ENCODE measurements at regions not wholly inside any gene's neighbourhood (a gene's known extent, or its start where the extent isn't known, plus 50 kb on each side); places are given as distances from the start of the nearest gene placed in this dataset.

DNA sequence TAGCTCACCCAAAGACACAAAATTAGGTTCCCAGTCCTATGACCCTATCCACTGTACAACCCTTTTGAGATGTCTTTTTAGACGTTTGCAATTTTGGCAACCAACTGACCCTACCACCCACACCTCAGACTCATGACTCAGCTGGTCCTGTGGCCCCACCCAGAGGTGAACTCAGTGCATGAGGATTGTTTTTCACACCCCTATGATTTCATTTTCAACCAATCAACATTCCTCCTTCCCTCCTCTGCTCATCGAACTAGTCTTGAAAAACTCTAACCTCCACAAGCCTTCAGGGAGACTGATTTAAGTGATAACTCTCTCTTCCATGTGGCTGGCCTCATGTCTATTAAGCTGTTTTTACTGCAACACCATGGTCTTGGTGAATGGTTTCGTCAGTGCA lies 350.7 kb downstream of the UQCRFS1 start:
- Mint-ChIP-seq H3K4me1 (no peaks in the 10 kb centered on the region), H3K27me3 (no peaks in the 10 kb centered on the region), H3K36me3 (no peaks in the 10 kb centered on the region), H3K4me3 (no peak overlapping the region), H3K9me3 (no peaks in the 10 kb centered on the region), H3K27ac (no peak overlapping the region)
- DNase-seq: no peak
- CTCF ChIA-PET: no interaction called here

DNA sequence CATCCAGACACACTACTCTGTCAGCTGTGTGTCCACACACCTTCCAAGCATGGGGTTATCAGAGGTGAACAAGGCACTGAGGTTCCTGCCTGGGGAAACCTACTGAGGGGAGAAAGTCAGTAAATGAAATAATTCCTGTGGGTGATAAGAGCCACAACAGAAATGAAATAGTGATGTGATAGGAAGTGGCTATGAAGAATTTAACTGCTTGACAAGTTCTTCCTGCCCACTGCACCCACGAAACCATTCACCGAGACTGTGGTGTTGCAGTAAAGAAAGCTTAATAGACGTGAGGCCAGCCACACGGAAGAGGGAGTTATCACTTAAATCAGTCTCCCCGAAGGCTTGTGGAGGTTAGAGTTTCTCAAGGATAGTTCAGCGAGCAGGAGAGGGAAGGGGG lies 353.1 kb downstream of the UQCRFS1 start:
- DNase-seq: no peak
- H3K27me3 Mint-ChIP-seq: no peaks in the 10 kb centered on the region
- CTCF ChIA-PET: no interaction called here

DNA sequence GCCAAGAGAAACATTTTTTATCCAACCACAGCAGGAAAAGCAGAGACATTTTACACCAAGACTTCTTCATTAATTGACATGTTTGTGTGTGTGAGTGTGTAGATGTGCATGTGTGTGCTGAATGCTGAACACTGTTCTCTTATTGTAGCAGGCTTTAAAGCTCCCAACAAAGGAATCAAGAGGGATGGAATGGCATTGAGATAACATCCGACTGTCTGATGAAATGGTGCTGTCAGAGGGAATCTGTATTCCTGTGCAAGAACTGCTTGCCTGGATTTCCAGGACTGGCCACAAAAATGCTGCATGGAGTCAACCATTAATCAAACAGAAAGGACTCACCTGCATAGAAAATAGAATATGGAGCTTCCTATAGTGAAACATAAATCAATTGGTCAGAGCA lies 354.0 kb downstream of the UQCRFS1 start:
- Mint-ChIP-seq H3K9me3 (no peaks in the 10 kb centered on the region), H3K36me3 (no peaks in the 10 kb centered on the region), H3K4me3 (no peak overlapping the region), H3K4me1 (no peaks in the 10 kb centered on the region), H3K27me3 (no peaks in the 10 kb centered on the region), H3K27ac (no peak overlapping the region)
- CTCF ChIA-PET: no interaction called here
- no peak for DNase-seq

More for the DNA sequence above, 353.1 kb downstream of the UQCRFS1 start:
- no peaks in the 10 kb centered on the region for H3K9me3 Mint-ChIP-seq
- no peak overlapping the region for H3K27ac Mint-ChIP-seq
- no peaks in the 10 kb centered on the region for H3K36me3 Mint-ChIP-seq
- no peak overlapping the region for H3K4me3 Mint-ChIP-seq
- no peaks in the 10 kb centered on the region for H3K4me1 Mint-ChIP-seq

DNA sequence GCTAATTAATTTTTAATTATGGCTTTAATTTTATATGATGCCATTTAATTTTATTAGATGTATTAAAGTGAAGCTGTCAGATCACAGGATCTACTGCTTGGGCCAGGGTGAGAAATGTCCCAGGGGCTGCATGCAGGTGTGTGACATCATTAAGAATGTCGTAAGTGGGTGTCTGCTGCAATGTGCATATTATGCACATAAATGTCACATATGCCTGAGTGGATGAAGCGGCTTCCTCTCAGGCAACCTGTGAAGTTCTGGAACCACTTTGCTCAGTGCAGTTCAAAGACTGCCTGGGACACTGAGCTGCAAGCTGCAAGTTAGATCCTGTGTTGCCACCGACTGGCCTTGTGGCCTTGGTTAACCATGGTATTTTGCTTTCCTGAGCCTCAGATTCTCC lies 355.0 kb downstream of the UQCRFS1 start:
- CTCF ChIA-PET: no interaction called here
- Mint-ChIP-seq H3K9me3 (no peaks in the 10 kb centered on the region), H3K36me3 (no peaks in the 10 kb centered on the region), H3K4me3 (no peak overlapping the region), H3K4me1 (no peaks in the 10 kb centered on the region), H3K27me3 (no peaks in the 10 kb centered on the region), H3K27ac (no peak overlapping the region)
- no peak for DNase-seq

DNA sequence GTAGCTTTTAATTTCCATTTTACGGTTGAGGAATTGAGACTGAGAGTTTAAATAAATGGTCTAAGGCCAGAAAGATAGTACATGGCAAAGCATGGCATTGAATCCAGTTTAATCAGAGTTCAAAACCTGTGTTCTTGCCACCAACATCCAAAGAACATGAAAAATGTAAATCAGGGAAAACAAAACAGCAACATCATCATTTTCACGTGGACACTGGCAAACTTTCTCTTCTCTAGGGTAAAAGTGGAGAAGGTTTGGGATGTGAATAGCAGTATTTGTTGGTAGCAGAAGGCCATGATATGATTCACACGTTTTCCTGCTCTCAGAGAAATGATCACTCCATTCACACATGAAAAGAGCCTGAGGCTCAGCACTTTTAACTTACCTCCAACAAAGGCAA lies 357.7 kb downstream of the UQCRFS1 start:
- H3K4me1 Mint-ChIP-seq: no peaks in the 10 kb centered on the region
- no peak overlapping the region for H3K27ac Mint-ChIP-seq
- CTCF ChIA-PET: no interaction called here
- no peaks in the 10 kb centered on the region for H3K27me3 Mint-ChIP-seq
- H3K36me3 Mint-ChIP-seq: no peaks in the 10 kb centered on the region
- H3K9me3 Mint-ChIP-seq: no peaks in the 10 kb centered on the region
- no peak for DNase-seq
- H3K4me3 Mint-ChIP-seq: no peak overlapping the region

DNA sequence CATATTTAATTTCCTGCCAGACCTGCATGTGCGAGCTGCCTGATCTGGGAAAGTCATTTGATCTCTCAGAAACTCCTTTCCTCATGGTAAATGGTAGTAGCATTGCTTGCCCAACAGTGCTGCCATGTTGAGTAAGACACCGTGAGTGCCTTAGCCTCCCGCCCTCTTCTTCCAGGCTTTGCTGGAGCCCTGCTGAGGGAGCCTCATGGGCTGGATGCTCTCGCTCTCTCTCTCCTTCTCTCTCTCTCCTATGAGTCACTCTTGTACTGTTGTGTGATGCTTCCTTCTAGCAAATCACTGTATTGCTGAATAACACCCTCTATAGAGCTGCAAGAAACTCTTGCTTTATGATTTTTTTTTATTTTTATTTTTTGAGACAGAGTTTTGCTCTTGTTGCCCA lies 365.5 kb downstream of the UQCRFS1 start:
- Mint-ChIP-seq H3K9me3 (peaks cover 2% of the 10 kb centered on the region), H3K4me1 (no peaks in the 10 kb centered on the region), H3K4me3 (no peak overlapping the region), H3K36me3 (no peaks in the 10 kb centered on the region), H3K27ac (no peak overlapping the region), H3K27me3 (no peaks in the 10 kb centered on the region)
- CTCF ChIA-PET: no interaction called here
- no peak for DNase-seq

DNA sequence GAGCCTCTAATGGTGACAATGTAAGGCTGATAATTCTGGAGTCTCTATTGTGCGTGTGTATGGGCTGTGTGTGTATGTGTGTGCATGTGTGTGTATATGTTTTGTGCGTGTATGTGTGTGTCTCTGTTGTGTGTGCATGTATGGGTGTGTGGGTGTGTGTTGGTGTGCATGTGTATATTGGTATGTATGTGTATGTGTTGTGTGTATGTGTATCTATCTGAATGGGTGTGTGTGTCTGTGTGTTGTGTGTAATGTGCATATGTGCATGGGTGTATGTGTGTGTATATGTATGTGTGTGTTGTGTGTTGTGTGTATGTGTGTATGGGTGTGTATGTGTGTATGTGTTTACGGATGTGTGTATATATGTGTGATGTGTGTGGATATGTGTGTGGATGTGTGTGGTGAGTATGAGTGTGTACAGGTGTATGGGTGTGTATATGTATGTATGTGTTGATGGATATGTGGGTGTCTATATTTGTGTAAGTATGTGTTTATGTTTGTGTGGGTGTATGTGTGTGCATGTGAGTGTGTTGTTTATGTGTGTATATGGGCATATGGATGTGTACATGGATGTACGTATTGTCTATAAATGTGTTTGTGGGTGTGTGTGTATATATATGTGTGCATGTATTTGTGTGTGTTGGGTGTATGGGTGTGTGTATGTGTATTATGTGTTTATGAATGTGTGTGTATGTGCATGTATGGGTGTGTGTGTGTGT lies 366.7 kb downstream of the UQCRFS1 start:
- Mint-ChIP-seq H3K27ac (no peak overlapping the region), H3K4me3 (no peak overlapping the region), H3K4me1 (no peaks in the 10 kb centered on the region)

DNA sequence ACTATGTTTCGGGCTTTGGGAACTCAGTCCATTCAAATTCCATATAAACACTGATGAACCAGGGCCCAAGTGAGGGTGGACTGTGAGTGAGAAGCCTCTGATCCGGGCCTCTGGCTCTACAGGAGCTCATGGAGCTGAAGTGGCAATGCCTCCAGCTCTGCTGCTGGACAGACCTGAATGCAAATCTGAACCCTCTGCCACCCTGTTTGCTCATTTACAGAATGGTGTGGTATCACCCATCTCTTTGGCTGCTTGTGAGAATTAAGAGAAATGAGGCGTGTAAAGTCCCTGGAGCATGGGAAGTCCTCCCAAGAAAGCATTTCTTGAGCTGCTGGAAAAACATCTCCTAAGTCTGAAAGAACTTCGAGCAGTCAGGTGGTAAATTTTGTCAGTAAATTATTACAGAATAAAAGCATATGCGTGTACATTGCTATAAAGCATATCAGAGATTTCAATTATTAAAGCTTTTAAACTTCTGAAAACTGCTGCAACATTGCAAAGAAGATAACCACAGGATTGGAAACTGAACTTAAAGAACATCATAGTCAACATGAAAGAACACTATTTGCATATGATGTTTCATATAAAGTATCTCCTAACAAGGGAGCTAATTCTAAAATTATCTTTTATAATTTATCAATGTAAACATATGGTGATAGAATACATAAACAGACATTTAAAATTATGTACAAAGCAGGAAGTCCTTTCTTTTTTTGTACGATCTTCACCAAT lies 369.0 kb downstream of the UQCRFS1 start:
- no peaks in the 10 kb centered on the region for H3K4me1 Mint-ChIP-seq
- no peak for DNase-seq
- CTCF ChIA-PET: no interaction called here
- H3K4me3 Mint-ChIP-seq: no peak overlapping the region
- H3K27me3 Mint-ChIP-seq: no peaks in the 10 kb centered on the region
- H3K36me3 Mint-ChIP-seq: no peaks in the 10 kb centered on the region
- H3K27ac Mint-ChIP-seq: no peak overlapping the region
- peaks cover 2% of the 10 kb centered on the region for H3K9me3 Mint-ChIP-seq

More for the DNA sequence above, 366.7 kb downstream of the UQCRFS1 start:
- Mint-ChIP-seq H3K36me3 (no peaks in the 10 kb centered on the region), H3K27me3 (no peaks in the 10 kb centered on the region), H3K9me3 (peaks cover 2% of the 10 kb centered on the region)
- no peak for DNase-seq
- CTCF ChIA-PET: no interaction called here

DNA sequence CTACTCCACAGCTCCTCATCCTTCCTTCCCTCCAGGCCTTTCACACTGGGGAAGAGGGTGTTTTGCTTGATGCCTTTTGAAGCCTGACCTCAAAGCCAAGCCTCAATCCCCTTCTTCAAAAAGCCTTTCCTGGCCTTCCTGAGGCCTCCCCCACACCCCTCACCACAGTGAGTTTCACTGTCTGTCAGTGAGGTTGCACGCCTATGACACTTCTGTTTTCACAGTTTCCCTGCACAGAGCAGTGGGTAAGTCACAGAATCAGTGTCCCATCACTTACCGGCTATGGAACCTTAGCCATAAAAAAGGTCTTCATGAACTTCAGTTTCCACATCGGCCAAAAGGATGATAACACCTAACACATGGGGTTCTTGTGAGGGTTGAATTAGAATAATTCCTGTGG lies 371.4 kb downstream of the UQCRFS1 start:
- Mint-ChIP-seq H3K27ac (no peak overlapping the region), H3K4me1 (no peaks in the 10 kb centered on the region), H3K27me3 (no peaks in the 10 kb centered on the region), H3K4me3 (no peak overlapping the region), H3K36me3 (no peaks in the 10 kb centered on the region), H3K9me3 (no peaks in the 10 kb centered on the region)
- DNase-seq: no peak
- CTCF ChIA-PET: no interaction called here

DNA sequence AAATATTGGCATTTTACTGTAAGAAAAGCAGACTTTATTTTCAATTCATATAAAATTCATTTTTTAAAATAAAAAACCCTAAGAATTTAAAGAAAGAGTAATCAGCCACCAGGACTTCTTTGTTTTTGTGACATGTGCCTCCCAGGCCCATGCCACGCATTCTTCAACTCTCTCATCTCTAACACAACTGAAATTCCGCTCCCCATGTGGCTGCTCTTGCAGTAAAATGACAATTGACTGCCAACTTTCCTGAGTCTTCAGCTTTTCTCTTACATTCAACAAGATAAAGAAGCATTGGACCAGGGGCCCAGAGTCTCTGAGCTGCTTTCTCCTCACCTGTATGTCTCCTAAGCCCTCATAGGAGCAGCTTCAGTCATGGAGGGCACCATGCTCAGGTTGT lies 372.1 kb downstream of the UQCRFS1 start:
- CTCF ChIA-PET: no interaction called here

DNA sequence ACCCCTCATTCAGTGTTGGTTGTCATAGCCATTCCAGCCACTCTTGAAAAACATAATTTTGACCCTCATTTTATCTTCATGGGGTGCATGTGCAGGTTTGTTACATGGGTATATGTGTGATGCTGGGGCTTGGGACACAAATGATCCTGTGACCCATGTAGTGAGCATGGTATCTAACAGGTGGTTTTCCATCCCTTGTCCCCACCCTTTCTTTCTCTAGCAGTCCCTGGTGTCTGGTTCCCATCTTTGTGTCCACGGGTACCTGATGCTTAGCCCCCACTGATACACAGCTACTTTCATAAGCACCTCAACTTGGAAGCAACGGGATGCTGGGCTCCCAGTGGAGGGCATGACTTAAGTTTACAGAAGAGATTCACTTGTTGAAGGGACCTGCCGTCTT lies 373.5 kb downstream of the UQCRFS1 start:
- no peaks in the 10 kb centered on the region for H3K36me3 Mint-ChIP-seq

More for the DNA sequence above, 372.1 kb downstream of the UQCRFS1 start:
- Mint-ChIP-seq H3K27ac (no peak overlapping the region), H3K27me3 (no peaks in the 10 kb centered on the region), H3K9me3 (no peaks in the 10 kb centered on the region), H3K4me3 (no peak overlapping the region), H3K4me1 (no peaks in the 10 kb centered on the region), H3K36me3 (no peaks in the 10 kb centered on the region)
- no peak for DNase-seq

DNA sequence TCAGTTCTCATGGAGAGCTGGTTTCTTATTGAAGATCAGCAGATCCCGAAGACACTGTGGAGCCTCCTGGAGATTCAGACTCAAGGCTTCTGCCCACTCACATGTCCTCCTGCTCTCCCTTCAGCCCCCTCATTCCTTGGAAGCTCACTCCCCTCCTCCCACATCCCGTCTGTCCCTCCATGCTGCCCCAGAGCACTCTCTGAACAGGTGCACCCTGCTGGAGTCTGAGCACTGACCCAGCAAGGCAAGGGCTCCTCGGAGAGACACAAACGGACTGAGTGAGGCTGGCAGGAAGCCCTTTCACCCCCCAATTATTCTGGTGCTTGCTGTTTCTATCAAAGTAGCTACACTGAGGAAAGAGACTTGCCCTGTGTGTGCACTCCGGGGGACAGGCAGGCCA lies 374.0 kb downstream of the UQCRFS1 start:
- CTCF ChIA-PET: no interaction called here
- no peaks in the 10 kb centered on the region for H3K4me1 Mint-ChIP-seq
- H3K27me3 Mint-ChIP-seq: no peaks in the 10 kb centered on the region
- no peak overlapping the region for H3K4me3 Mint-ChIP-seq
- no peak for DNase-seq
- no peak overlapping the region for H3K27ac Mint-ChIP-seq
- no peaks in the 10 kb centered on the region for H3K9me3 Mint-ChIP-seq
- H3K36me3 Mint-ChIP-seq: no peaks in the 10 kb centered on the region

More for the DNA sequence above, 373.5 kb downstream of the UQCRFS1 start:
- CTCF ChIA-PET: no interaction called here
- DNase-seq: no peak
- Mint-ChIP-seq H3K9me3 (no peaks in the 10 kb centered on the region), H3K27ac (no peak overlapping the region), H3K27me3 (no peaks in the 10 kb centered on the region), H3K4me3 (no peak overlapping the region), H3K4me1 (no peaks in the 10 kb centered on the region)

DNA sequence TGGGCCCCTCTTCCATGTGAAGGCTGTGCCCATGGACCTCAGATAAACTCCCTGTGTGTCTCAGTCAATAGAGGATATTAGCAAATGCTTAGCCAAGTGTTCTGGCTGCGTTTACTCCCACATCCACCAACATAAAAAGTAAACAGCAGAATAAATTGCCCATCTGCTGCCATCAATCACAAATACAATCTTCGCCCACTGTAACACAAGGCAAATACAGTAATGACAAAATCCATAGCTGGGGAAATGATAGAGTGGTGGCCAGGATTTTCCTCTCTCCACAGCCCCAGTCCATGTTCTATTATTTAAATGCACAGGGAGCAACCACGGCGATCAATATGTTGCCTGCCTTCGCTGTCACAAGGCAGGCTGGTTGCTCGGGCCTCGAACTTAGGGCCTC lies 376.5 kb downstream of the UQCRFS1 start:
- Mint-ChIP-seq H3K36me3 (no peaks in the 10 kb centered on the region), H3K27ac (no peak overlapping the region), H3K4me1 (no peaks in the 10 kb centered on the region), H3K9me3 (no peaks in the 10 kb centered on the region), H3K4me3 (no peak overlapping the region), H3K27me3 (no peaks in the 10 kb centered on the region)
- CTCF ChIA-PET: no interaction called here
- no peak for DNase-seq

DNA sequence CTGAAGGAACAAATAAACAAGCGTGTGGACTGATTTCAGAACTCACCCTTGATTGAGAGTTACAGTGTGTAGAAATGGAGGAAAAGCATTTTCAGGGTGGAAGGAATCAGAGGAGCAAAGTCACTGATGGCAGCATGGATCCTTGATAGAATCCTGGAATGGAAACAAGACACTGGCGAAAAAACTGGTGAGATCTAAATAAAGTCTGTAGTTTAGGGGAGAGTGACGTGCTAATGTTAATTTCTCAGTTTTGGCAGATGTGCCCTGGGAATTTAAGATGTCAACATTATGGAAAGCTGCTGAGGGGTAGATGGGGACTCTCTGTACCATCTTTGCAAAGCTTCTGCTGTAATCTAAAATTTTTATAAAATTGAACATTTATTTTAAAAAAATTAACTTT lies 378.0 kb downstream of the UQCRFS1 start:
- peaks cover 4% of the 10 kb centered on the region for H3K9me3 Mint-ChIP-seq
- no peak for DNase-seq
- no peak overlapping the region for H3K27ac Mint-ChIP-seq
- no peaks in the 10 kb centered on the region for H3K27me3 Mint-ChIP-seq
- CTCF ChIA-PET: no interaction called here
- H3K4me3 Mint-ChIP-seq: no peak overlapping the region
- no peaks in the 10 kb centered on the region for H3K4me1 Mint-ChIP-seq
- H3K36me3 Mint-ChIP-seq: no peaks in the 10 kb centered on the region

DNA sequence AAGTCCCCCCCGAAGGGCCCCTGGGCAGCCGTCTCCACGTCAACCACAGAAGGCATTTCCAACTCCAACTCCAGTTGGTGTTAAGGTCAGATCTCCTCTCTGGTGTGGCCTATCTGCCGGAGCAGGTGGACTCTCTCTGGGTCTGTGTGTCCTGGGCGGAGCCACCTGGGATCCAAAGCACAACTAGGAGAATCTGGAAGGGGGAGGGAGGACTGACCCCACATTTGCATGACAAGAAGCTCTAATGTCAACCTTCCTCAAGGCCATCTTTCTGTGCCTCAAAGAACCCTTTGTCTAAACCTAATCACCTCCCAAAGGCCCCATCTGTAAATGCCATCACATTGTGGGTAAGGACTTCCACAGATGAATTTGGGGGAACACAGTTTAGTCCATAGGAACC lies 381.5 kb downstream of the UQCRFS1 start:
- CTCF ChIA-PET: no interaction called here
- Mint-ChIP-seq H3K9me3 (peaks cover 4% of the 10 kb centered on the region), H3K27ac (no peak overlapping the region), H3K27me3 (no peaks in the 10 kb centered on the region), H3K36me3 (no peaks in the 10 kb centered on the region), H3K4me1 (no peaks in the 10 kb centered on the region), H3K4me3 (no peak overlapping the region)
- no peak for DNase-seq
